ENCODE measurements at regions not wholly inside any gene's neighbourhood (a gene's known extent, or its start where the extent isn't known, plus 50 kb on each side); places are given as distances from the start of the nearest gene placed in this dataset.

GRCh38 chr1:53393325-53393792 is 65.5 kb upstream of the LRP8 start:
- TF ChIP-seq GATAD2B (conservative IDR thresholded peaks at IDR 0.05; ENCODE audit: low read depth): no peak
- no peak for TF ChIP-seq HDGF (IDR thresholded peaks at IDR 0.05)
- peak; percentile 87 to 88 (median 87) for TF ChIP-seq CTCF (IDR thresholded peaks at IDR 0.05 in 2 of 3, conservative IDR thresholded peaks at IDR 0.05 in 1 of 3; ENCODE audit: control insufficient read depth in 2 of 3, extremely low read depth in 1 of 3, insufficient read depth in 1 of 3, low read depth in 3 of 3, low read length in 3 of 3)
- TF ChIP-seq POLR2AphosphoS5 (IDR thresholded peaks at IDR 0.05; ENCODE audit: low read length): no peak
